ENCODE measurements at regions not wholly inside any gene's neighbourhood (a gene's known extent, or its start where the extent isn't known, plus 50 kb on each side); places are given as distances from the start of the nearest gene placed in this dataset.

GRCh38 chr18:78562531-78562961, 417.1 kb upstream of the SALL3 start:
- Histone ChIP-seq H3F3A (ENCODE audit: insufficient read depth, low read length, poor library complexity, severe bottlenecking) (no peaks in the 10 kb centered on the region), H3K4me2 (ENCODE audit: low read length) (no peak overlapping the region), H3K36me3 (ENCODE audit: insufficient read depth, low read length) (no peaks in the 10 kb centered on the region), H3K9me2 (ENCODE audit: insufficient read depth, low read length) (no peaks in the 10 kb centered on the region), H3K4me3 (ENCODE audit: low read length) (no peak overlapping the region), H3K79me2 (replicated peaks; ENCODE audit: insufficient read depth, low read length) (no peaks in the 10 kb centered on the region), H3K9me3 (ENCODE audit: low read length) (no peaks in the 10 kb centered on the region), H3K27me3 (ENCODE audit: insufficient read depth, low read depth, low read length) (no peaks in the 10 kb centered on the region), H3K9ac (ENCODE audit: low read length) (no peak overlapping the region), H4K20me1 (ENCODE audit: insufficient read depth) (no peaks in the 10 kb centered on the region), H2AFZ (ENCODE audit: low read depth, low read length) (no peak overlapping the region), H3K27ac (ENCODE audit: low read length) (no peak overlapping the region)
- no peak for TF ChIP-seq EZH2 (IDR thresholded peaks at IDR 0.05; ENCODE audit: borderline replicate concordance, insufficient read depth, low read length, poor library complexity, severe bottlenecking)
- no peak for TF ChIP-seq SMC3 (conservative IDR thresholded peaks at IDR 0.05; ENCODE audit: poor library complexity)
- TF ChIP-seq MXI1 (conservative IDR thresholded peaks at IDR 0.05; ENCODE audit: poor library complexity, severe bottlenecking), result no peak

- Histone ChIP-seq H3K4me3 (ENCODE audit: low read length) (no peak overlapping the region), H3K9me2 (ENCODE audit: insufficient read depth, low read length) (no peaks in the 10 kb centered on the region), H3K27me3 (ENCODE audit: insufficient read depth, low read depth, low read length) (no peaks in the 10 kb centered on the region), H3K4me2 (ENCODE audit: low read length) (no peak overlapping the region), H3K79me2 (replicated peaks; ENCODE audit: insufficient read depth, low read length) (no peaks in the 10 kb centered on the region), H3K9ac (ENCODE audit: low read length) (no peak overlapping the region), H3K9me3 (ENCODE audit: low read length) (no peaks in the 10 kb centered on the region), H3F3A (ENCODE audit: insufficient read depth, low read length, poor library complexity, severe bottlenecking) (no peaks in the 10 kb centered on the region), H3K36me3 (ENCODE audit: insufficient read depth, low read length) (no peaks in the 10 kb centered on the region), H2AFZ (ENCODE audit: low read depth, low read length) (no peak overlapping the region), H4K20me1 (ENCODE audit: insufficient read depth) (no peaks in the 10 kb centered on the region), H3K27ac (ENCODE audit: low read length) (no peak overlapping the region)
- TF ChIP-seq CTCF (IDR thresholded peaks at IDR 0.05; ENCODE audit: poor library complexity, severe bottlenecking) (no peak), RAD21 (conservative IDR thresholded peaks at IDR 0.05) (no peak), MXI1 (conservative IDR thresholded peaks at IDR 0.05; ENCODE audit: poor library complexity, severe bottlenecking) (no peak), POLR2AphosphoS5 (IDR thresholded peaks at IDR 0.05) (no peak), TAF1 (IDR thresholded peaks at IDR 0.05; ENCODE audit: low read depth) (no peak), SMC3 (conservative IDR thresholded peaks at IDR 0.05; ENCODE audit: poor library complexity) (no peak), EZH2 (IDR thresholded peaks at IDR 0.05; ENCODE audit: borderline replicate concordance, insufficient read depth, low read length, poor library complexity, severe bottlenecking) (no peak), REST (IDR thresholded peaks at IDR 0.05; ENCODE audit: borderline replicate concordance) (no peak), EP300 (conservative IDR thresholded peaks at IDR 0.05; ENCODE audit: poor library complexity, severe bottlenecking) (no peak)
Measured at GRCh38 chr18:78563110-78563509, 416.5 kb upstream of the SALL3 start.
